ENCODE measurements at regions not wholly inside any gene's neighbourhood (a gene's known extent, or its start where the extent isn't known, plus 50 kb on each side); places are given as distances from the start of the nearest gene placed in this dataset.

- no peak for TF ChIP-seq CTCF (IDR thresholded peaks at IDR 0.05; ENCODE audit: low read depth, low read length, poor library complexity, severe bottlenecking)
- no peak for TF ChIP-seq EZH2phosphoT487 (IDR thresholded peaks at IDR 0.05; ENCODE audit: borderline replicate concordance, low read length)
These were observed 94.9 kb upstream of the NR4A3 start for GRCh38 chr9:99726758-99727157.

Data from DOHH2 (cell line).